ENCODE measurements at regions not wholly inside any gene's neighbourhood (a gene's known extent, or its start where the extent isn't known, plus 50 kb on each side); places are given as distances from the start of the nearest gene placed in this dataset.

DNA sequence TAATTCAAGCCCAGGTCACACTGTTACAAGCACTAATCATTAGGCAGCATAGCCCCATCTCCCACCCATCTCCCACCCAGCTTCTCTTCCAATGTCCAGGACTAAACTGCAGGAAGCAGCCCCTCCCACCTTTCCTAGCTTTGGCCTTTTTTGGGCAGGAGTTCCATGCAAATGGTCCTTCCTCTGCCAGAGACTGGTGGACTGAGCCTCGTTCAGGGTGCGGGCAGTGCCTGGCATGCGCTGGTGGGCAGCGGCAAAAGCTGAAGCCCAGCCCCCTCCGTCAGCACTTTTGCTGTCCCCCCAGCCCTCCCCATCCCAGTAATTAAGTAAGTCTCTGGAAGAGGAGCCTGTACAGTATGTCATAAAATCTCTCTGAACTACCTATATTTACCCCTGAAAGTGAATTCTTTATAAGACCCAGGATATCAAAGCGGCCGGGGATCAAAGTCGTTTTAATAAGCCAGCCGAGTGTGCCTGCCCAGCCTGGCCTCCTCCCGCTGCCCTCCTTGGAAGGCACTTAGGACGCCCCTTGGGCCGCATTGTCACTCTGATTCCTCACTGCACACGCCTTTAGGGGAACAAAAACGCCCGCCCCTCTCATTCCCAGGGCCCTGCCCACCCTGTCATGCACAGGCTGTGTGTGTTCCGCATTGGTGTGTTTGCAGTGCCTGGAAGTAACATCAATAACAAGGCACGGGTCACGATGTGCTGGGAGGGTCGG, 109.9 kb downstream of the IRX5 start:
- TF ChIP-seq CTCF (conservative IDR thresholded peaks at IDR 0.05; ENCODE audit: low read depth, low read length) (no peak), POLR2A (IDR thresholded peaks at IDR 0.05; ENCODE audit: low read depth, low read length) (no peak), SMC3 (IDR thresholded peaks at IDR 0.05; ENCODE audit: low read depth, low read length) (no peak), CHD1 (IDR thresholded peaks at IDR 0.05; ENCODE audit: low read depth, low read length) (no peak), RCOR1 (IDR thresholded peaks at IDR 0.05; ENCODE audit: insufficient replicate concordance, low read length) (no peak), RAD21 (IDR thresholded peaks at IDR 0.05; ENCODE audit: low read length) (no peak), CEBPB (IDR thresholded peaks at IDR 0.05; ENCODE audit: low read depth, low read length) (no peak), RFX5 (IDR thresholded peaks at IDR 0.05; ENCODE audit: low read depth, low read length) (no peak), MAFK (IDR thresholded peaks at IDR 0.05; ENCODE audit: low read depth, low read length) (no peak), MAZ (IDR thresholded peaks at IDR 0.05; ENCODE audit: borderline replicate concordance, low read depth, low read length) (no peak), USF2 (IDR thresholded peaks at IDR 0.05; ENCODE audit: low read depth, low read length) (no peak), NFE2L2 (IDR thresholded peaks at IDR 0.05; ENCODE audit: low read depth, low read length) (no peak), FOS (IDR thresholded peaks at IDR 0.05; ENCODE audit: low read depth, low read length) (no peak)

Data from IMR-90 (cell line).